ENCODE measurements at regions not wholly inside any gene's neighbourhood (a gene's known extent, or its start where the extent isn't known, plus 50 kb on each side); places are given as distances from the start of the nearest gene placed in this dataset.
"Not testable (repeated sequence)": the region's sequence is repeated elsewhere in the genome, so short reads cannot be mapped to it uniquely, and the experiment has no call there.

DNA sequence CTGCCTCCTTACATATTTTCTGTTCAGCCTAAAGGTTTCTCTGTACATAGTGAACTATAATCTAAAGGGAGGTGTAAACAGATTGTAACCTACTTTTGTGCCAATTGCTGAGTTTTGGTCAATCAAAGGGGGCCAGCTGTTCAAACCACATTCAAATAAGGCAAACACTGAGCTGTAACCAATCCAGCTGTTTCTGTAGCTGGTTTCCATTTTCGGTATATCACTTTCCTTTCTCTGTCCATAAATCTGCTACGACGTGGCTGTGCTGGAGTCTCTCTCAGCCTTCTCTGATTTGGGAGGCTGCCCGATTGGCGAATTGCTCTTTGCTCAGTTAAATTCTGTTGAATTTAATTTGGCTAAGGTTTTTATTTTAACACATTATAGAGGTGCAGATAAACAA, 790.1 kb upstream of the TPTE start:
- H3K4me3 ChIP-seq; DNase-seq (ENCODE audit: low read depth in 1 of 2, low spot score in 2 of 2); H3K4me1 ChIP-seq (replicated peaks); H3K36me3 ChIP-seq; H3K27ac ChIP-seq; H3K9me3 ChIP-seq (replicated peaks); H3K27me3 ChIP-seq (replicated peaks): not testable (repeated sequence)

DNA sequence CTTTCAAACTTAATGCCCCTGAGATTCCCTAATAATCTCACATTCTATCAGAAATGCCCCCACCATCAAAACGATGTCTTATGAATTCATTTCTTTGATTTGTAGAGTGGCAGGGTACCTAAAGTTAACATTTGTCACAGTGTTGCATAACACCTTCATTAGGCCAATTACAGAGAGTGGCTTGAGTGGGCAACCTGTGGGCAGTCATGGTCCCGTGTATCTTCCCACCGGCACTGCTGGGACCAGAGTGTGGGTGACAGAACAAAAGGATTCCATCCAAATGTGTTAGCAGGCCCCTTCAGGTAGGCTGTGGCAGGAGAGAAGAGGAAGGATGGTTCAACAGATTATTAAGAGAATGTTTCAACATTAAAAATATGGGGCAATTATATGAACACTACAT, 788.8 kb upstream of the TPTE start:
- not testable (repeated sequence) for H3K27me3 ChIP-seq (replicated peaks); DNase-seq (ENCODE audit: low read depth in 1 of 2, low spot score in 2 of 2); H3K4me3 ChIP-seq; H3K36me3 ChIP-seq; H3K27ac ChIP-seq; H3K4me1 ChIP-seq (replicated peaks)
- peaks cover 11% of the 10 kb centered on the region for H3K9me3 ChIP-seq (replicated peaks)

DNA sequence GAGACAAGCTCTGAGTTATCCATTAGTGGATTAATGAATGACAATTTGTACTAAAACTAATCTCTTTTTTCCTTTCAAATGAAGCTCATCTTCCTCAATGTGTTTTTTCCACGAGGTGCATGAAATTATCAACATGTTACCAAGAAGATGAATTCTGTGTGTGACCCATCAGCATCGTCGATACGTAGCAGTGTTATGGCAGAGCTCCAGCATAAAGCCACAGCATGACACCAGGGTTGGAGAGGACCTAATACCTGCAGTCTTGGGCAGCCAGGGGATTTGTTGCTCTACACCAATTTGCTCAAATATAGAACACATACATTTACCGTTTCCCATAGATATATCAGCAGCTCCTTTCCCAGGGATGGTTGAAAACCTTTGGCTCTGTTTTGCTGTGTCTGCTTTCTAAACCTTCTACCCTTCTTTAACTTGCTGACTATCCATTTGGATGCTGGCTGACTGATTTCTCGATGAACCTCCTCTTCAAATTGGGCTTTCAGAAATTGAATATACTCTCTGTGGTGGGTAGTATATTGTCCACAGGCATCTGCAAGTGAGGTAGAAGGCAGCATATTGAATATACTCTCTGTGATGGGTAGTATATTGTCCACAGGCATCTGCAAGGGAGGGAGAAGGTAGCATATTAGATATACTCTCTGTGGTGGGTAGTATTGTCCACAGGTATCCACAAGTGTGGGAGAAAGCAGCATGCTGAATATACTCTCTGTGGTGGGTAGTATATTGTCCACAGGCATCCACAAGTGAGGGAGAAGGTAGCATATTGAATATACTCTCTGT, 787.4 kb upstream of the TPTE start:
- peaks cover 11% of the 10 kb centered on the region for H3K9me3 ChIP-seq (replicated peaks)
- not testable (repeated sequence) for H3K27ac ChIP-seq; H3K4me3 ChIP-seq; DNase-seq (ENCODE audit: low read depth in 1 of 2, low spot score in 2 of 2); H3K4me1 ChIP-seq (replicated peaks); H3K27me3 ChIP-seq (replicated peaks); H3K36me3 ChIP-seq

DNA sequence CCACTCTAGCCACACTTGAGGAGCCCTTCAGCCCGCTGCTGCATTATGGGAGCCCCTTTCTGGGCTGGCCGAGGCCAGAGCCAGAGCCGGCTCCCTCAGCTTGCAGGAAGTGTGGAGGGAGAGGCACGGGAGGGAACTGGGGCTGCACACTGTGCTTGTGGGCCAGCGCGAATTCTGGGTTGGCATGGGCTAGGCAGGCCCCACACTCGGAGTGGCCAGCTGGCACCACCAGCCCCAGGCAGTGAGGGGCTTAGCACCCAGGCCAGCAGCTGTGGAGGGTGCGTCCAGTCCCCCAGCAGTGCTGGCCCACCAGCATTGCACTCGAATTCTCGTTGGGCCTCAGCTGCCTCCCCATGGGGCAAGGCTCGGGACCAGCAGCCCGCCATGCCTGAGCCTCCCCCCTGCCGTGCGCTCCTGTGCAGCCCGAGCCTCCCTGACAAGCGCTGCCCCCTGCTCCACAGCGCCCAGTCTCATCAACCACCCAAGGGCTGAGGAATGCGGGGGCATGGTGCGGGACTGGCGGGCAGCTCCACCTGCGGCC, 785.9 kb upstream of the TPTE start:
- Histone ChIP-seq H3K4me3 (no peak overlapping the region), H3K4me1 (replicated peaks) (no peaks in the 10 kb centered on the region), H3K27me3 (replicated peaks) (no peaks in the 10 kb centered on the region), H3K9me3 (replicated peaks) (peaks cover 11% of the 10 kb centered on the region), H3K36me3 (no peaks in the 10 kb centered on the region), H3K27ac (no peak overlapping the region)
- DNase-seq (ENCODE audit: low read depth in 1 of 2, low spot score in 2 of 2) = no peak

DNA sequence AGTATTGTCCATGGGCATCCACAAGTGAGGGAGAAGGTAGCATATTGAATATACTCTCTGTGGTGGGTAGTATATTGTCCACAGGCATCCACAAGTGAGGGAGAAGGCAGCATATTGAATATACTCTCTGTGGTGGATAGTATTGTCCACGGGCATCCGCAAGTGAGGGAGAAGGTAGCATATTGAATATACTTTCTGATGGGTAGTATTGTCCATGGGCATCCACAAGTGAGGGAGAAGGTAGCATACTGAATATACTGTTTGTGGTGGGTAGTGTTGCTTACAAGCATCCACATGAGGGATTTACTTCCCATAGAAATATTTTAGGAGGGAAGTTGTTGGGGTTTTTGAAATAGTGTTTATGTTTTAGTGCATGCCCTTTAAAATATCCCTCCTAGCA, 784.1 kb upstream of the TPTE start:
- not testable (repeated sequence) for H3K36me3 ChIP-seq; H3K4me3 ChIP-seq; DNase-seq (ENCODE audit: low read depth in 1 of 2, low spot score in 2 of 2); H3K4me1 ChIP-seq (replicated peaks); H3K27me3 ChIP-seq (replicated peaks); H3K27ac ChIP-seq
- H3K9me3 ChIP-seq (replicated peaks) = peaks cover 11% of the 10 kb centered on the region

DNA sequence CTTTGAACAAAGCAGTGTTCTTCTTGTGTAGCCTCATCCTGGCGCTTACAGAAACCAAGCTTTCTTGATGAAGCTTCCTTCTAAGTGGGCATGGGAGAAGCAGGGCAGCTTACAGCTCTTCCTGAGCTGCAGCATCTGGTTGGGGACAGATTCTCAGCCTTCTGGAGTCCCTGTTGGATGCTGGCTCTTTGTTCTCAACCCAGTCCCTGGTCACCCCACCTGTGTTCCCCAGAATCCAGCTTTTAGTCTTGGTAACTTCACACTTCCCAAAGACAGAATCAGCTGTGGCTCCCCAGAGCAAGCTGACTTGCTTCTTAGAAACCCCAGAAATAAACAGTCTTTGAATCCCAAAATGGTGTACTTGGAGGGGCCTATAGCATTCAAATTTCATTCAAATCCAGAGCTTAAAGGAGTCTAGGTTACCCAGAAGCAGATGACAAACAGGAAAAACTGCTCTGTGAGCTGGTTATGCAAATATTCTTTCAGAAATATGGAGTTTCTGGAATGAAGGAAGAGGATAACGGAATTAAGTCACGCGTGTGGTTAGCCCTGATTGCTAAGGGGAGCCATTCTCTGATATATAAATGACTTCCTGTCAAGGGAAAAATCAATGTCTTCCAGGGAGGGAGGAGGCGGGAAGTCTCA, 783.4 kb upstream of the TPTE start:
- not testable (repeated sequence) for H3K4me1 ChIP-seq (replicated peaks); H3K27me3 ChIP-seq (replicated peaks); H3K36me3 ChIP-seq; H3K4me3 ChIP-seq; H3K27ac ChIP-seq; DNase-seq (ENCODE audit: low read depth in 1 of 2, low spot score in 2 of 2)
- peaks cover 11% of the 10 kb centered on the region for H3K9me3 ChIP-seq (replicated peaks)

DNA sequence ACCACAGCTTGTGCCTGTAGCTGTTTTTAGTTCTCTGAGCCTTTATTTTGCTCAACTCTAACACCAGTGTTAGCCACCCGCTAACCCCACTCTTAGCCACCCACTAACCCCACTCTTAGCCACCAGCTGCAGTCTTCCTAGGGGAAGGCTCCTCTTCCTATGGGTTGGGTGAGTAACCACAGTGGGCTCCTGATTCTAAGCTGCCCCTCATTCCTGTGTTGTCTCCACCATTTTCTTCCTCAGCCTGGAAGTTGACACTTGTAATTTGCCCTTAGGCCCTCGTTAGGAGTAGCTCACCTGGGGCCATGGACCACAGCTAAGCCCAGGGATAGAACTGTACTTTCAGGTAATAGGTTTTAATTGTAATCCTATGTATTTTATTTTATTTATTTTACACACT, 782.9 kb upstream of the TPTE start:
- Histone ChIP-seq H3K27ac (no peak overlapping the region), H3K4me3 (no peak overlapping the region), H3K9me3 (replicated peaks) (peaks cover 11% of the 10 kb centered on the region), H3K4me1 (replicated peaks) (no peaks in the 10 kb centered on the region), H3K36me3 (no peaks in the 10 kb centered on the region), H3K27me3 (replicated peaks) (no peaks in the 10 kb centered on the region)
- no peak for DNase-seq (ENCODE audit: low read depth in 1 of 2, low spot score in 2 of 2)

DNA sequence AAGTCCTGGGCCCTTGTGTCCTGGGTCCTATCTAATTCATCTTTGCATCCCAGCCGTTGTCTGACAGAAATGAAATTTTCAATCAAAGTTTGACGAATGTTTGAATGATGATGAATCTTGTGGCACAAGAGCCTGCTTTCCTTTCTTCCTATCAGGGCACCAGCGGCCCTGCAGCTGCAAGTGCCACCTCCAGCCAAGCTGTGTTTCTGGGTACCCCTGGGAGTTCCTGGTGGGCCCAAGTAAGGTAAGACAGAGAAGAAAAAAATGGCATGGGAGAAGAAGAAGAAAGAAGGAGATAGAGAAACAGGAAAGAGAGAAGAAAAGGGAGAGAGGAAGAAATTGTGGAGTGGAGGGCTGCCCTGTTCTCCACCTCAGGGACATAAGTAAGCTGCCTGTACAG, 782.1 kb upstream of the TPTE start:
- Histone ChIP-seq H3K4me1 (replicated peaks) (no peaks in the 10 kb centered on the region), H3K4me3 (no peak overlapping the region), H3K27ac (no peak overlapping the region), H3K36me3 (no peaks in the 10 kb centered on the region), H3K9me3 (replicated peaks) (peaks cover 11% of the 10 kb centered on the region), H3K27me3 (replicated peaks) (no peaks in the 10 kb centered on the region)
- DNase-seq (ENCODE audit: low read depth in 1 of 2, low spot score in 2 of 2) = no peak

DNA sequence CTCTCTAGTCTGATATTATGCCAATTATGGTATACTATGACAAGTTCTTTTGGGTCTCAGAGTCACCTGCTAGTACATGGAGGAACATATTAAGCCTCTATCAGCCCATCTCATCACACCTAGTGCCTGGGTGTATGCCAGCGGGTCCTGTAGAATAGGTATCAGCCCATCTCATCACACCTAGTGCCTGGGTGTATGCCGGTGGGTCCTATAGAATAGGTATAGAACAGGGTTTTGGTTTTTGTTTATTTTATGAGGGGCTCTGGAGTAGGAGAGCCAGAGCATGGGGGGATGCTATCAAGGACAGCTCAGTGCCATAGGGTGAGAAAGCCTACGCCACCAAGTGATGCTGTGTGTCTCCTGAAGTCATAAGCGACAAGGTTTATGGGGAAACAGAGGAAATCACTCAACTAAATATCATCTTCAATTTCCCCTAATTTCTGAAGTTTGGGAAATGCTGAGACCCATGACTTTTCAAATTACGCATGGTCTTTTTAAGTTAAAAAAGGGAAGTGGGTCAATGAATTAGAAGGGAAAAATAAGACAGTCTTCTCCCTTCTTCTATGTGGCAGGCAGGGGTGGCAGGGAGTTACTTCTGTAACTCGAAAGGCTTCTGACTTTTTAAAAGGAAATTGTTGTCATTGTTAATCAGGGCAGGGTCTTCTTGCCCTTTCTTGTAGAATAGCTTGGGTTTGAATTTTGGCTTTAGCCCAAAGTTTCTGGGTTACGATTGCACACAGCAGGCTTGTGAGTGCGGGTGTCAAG, 781.0 kb upstream of the TPTE start:
- not testable (repeated sequence) for H3K27ac ChIP-seq; DNase-seq (ENCODE audit: low read depth in 1 of 2, low spot score in 2 of 2); H3K36me3 ChIP-seq; H3K27me3 ChIP-seq (replicated peaks); H3K4me1 ChIP-seq (replicated peaks); H3K4me3 ChIP-seq
- peaks cover 10% of the 10 kb centered on the region for H3K9me3 ChIP-seq (replicated peaks)

DNA sequence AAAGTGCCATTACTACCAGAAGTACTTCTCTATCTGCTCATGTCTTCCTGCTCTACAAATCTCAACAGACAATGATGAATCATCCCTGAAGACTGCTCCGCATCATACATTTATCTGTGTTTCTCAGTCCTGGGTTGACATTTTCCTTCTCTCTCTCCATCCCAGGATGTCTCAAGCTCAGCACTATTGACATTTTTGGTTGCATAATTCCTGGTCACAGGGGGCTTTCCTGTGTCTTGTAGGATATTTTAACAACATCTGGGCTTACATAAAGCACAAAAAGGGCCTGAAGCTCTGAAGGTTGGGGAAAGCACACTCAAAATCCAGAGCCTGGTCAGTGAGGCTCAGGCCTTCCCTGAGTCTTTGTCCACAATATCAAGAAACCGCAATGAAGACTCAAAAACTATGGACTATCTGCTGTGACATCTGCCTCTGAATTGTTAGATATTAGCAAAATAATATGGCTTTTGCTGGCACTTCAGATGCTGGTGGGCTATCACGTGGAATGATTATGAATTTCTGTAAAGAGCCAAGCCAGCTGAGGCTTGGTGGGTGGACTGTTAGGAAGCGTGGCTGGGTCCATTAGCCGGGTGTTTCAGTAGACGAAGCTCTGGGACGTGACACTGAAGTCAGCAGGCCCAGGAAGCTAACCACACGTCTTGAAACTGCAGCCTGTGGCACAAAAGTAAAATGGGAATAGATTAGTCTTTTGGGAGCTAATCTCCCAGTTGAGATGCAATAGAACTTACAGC, 780.2 kb upstream of the TPTE start:
- H3K9me3 ChIP-seq (replicated peaks); H3K36me3 ChIP-seq; H3K27ac ChIP-seq: not testable (repeated sequence)

DNA sequence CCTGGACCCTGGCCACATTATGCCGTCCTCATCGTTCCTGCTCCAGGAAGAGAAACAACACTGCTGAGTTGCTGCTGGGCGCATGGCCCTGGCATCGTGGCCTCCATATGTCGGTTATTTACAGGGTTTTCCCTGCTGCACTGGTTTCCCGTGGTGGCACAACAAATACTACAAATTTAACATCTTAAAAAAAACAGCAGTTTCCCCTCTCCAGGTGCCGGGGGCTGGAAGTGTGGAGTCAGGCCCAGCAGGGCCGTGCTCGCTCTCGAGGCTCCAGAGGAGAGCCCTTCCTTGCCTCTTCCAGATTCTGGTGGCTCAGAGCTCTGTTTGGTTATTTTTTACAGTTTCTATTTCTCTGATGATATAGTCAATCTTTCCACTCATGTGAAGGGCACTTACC, 777.8 kb upstream of the TPTE start:
- not testable (repeated sequence) for H3K27ac ChIP-seq

More for the DNA sequence above, 780.2 kb upstream of the TPTE start:
- not testable (repeated sequence) for DNase-seq (ENCODE audit: low read depth in 1 of 2, low spot score in 2 of 2); H3K27me3 ChIP-seq (replicated peaks); H3K4me3 ChIP-seq; H3K4me1 ChIP-seq (replicated peaks)

DNA sequence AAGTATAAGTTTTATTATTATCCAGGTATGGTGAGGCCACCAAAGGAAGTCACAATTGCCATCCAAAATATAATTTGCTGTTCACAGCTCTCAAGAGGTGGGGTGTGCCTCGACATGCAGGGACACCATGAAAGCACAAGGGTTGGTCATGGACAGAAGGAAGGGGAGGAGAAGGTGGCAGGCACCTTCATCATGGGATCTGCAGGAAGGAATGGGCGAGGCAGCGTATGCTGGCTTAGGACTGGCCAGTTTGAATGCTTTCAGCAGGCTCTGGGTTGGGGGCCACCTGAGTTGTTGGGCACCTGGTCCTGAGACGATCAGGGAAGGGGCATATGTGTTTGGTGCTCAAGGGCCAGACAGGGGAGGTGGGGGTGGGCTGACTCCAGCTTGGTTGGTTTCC, 777.2 kb upstream of the TPTE start:
- H3K27me3 ChIP-seq (replicated peaks); H3K4me3 ChIP-seq; H3K9me3 ChIP-seq (replicated peaks); DNase-seq (ENCODE audit: low read depth in 1 of 2, low spot score in 2 of 2); H3K36me3 ChIP-seq; H3K4me1 ChIP-seq (replicated peaks); H3K27ac ChIP-seq: not testable (repeated sequence)

More for the DNA sequence above, 777.8 kb upstream of the TPTE start:
- H3K4me3 ChIP-seq; DNase-seq (ENCODE audit: low read depth in 1 of 2, low spot score in 2 of 2); H3K9me3 ChIP-seq (replicated peaks); H3K27me3 ChIP-seq (replicated peaks); H3K4me1 ChIP-seq (replicated peaks); H3K36me3 ChIP-seq: not testable (repeated sequence)

DNA sequence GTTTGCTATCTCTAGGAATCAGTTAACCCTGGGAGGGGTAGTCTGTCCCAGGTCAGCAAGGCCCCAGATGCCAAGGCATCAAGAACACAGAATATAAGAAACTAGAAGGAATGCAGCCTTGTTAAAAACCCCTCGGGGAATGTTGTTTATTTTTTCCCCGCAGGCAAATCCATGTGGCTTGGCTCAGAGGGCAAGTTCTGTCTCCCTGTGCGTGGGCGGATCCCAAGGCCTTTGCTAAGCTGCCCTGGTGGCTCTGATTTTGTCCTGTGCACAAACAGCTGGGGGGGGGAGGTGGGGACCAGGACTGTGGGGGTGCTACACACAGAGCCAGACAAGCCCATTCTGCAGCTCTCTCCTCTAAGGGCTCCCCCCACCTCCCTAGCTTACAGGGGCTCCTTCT, 776.8 kb upstream of the TPTE start:
- not testable (repeated sequence) for H3K36me3 ChIP-seq; H3K27me3 ChIP-seq (replicated peaks)

More for the DNA sequence above, 776.8 kb upstream of the TPTE start:
- DNase-seq (ENCODE audit: low read depth in 1 of 2, low spot score in 2 of 2); H3K9me3 ChIP-seq (replicated peaks); H3K4me3 ChIP-seq; H3K27ac ChIP-seq; H3K4me1 ChIP-seq (replicated peaks): not testable (repeated sequence)

Measured in SJSA1 (cell line).